ENCODE measurements at regions not wholly inside any gene's neighbourhood (a gene's known extent, or its start where the extent isn't known, plus 50 kb on each side); places are given as distances from the start of the nearest gene placed in this dataset.

GRCh38 chr3:20378315-20378714 lies 192.3 kb upstream of the SGO1 start:
- Histone ChIP-seq H3K4me1 (replicated peaks in 1 of 4; ENCODE audit: control insufficient read depth in 3 of 4, insufficient read depth in 4 of 4, low read length in 3 of 4) (peaks cover 0 to 4% (median 0%) of the 10 kb centered on the region in 4 experiments; a peak in 1 of 7 replicates), H3K9me3 (ENCODE audit: insufficient read depth in 2 of 2, low read depth in 1 of 2, low read length in 1 of 2) (no peaks in the 10 kb centered on the region), H4K8ac (ENCODE audit: extremely low read depth, insufficient read depth, low read length) (no peak overlapping the region), H2AFZ (ENCODE audit: low read length) (no peak overlapping the region; the same call in 1 of the 2 replicates), H2BK5ac (ENCODE audit: low read depth, low read length) (no peak overlapping the region), H2BK120ac (replicated peaks; ENCODE audit: low read depth, low read length) (no peak overlapping the region), H4K5ac (ENCODE audit: insufficient read length, low read depth, low read length) (no peak overlapping the region), H3K27me3 (replicated peaks in 1 of 4; ENCODE audit: control insufficient read depth in 3 of 4, extremely low read depth in 1 of 4, insufficient read depth in 3 of 4, low read length in 3 of 4) (no peaks in the 10 kb centered on the region), H3K56ac (replicated peaks; ENCODE audit: insufficient read length, low read depth, low read length) (no peak overlapping the region), H3K27ac (ENCODE audit: low read depth, low read length) (no peak overlapping the region), H3K18ac (ENCODE audit: extremely low read depth, low read length) (no peak overlapping the region), H3K23ac (ENCODE audit: insufficient read length) (no peak overlapping the region), H2AK5ac (ENCODE audit: low read depth, low read length) (no peak overlapping the region), H3K36me3 (ENCODE audit: control insufficient read depth in 2 of 4, insufficient read depth in 4 of 4, low read length in 3 of 4) (no peaks in the 10 kb centered on the region), H4K20me1 (replicated peaks in 1 of 2; ENCODE audit: control insufficient read depth in 1 of 2, insufficient read depth in 2 of 2, low read length in 2 of 2) (no peaks in the 10 kb centered on the region), H3K79me2 (ENCODE audit: control insufficient read depth in 1 of 2, insufficient read depth in 2 of 2, low read length in 2 of 2) (no peaks in the 10 kb centered on the region), H2BK15ac (ENCODE audit: low read length) (no peak overlapping the region), H4K91ac (replicated peaks; ENCODE audit: insufficient read length, low read length) (no peak overlapping the region), H3K4me2 (ENCODE audit: insufficient read depth in 1 of 2, low read depth in 2 of 2, low read length in 2 of 2) (no peak overlapping the region), H2BK20ac (ENCODE audit: low read length) (no peak overlapping the region), H3K23me2 (ENCODE audit: low read depth, low read length) (no peaks in the 10 kb centered on the region), H3K14ac (ENCODE audit: insufficient read length) (no peak overlapping the region), H2BK12ac (ENCODE audit: low read depth, low read length) (no peak overlapping the region), H3K9ac (replicated peaks in 1 of 4; ENCODE audit: extremely low read depth in 1 of 4, low read depth in 3 of 4, low read length in 3 of 4) (no peak overlapping the region), H3K4ac (replicated peaks; ENCODE audit: insufficient read length, low read depth, low read length) (no peak overlapping the region), H3K79me1 (ENCODE audit: low read depth, low read length) (no peaks in the 10 kb centered on the region), H3K4me3 (ENCODE audit: extremely low read depth in 1 of 4, insufficient read depth in 2 of 4, low read depth in 3 of 4, low read length in 4 of 4) (no peak overlapping the region)
- ChIA-PET POLR2A (ENCODE audit: partially characterized antibody) (no interaction called here), CTCF (ENCODE audit: partially characterized antibody) (interaction anchor here (1.0 kb wide), 1 partner anchor 551 kb away, joined by 4 read pairs; no protein-coding TSS in a partner anchor)
- FAIRE-seq (no peak), DNase-seq (ENCODE audit: low read depth in 1 of 2, low spot score in 2 of 2) (no peak)
- TF ChIP-seq CREB1 (IDR thresholded peaks at IDR 0.05) (no peak), RNF2 (IDR thresholded peaks at IDR 0.05; ENCODE audit: borderline replicate concordance, low read depth, low read length, missing control alignments, poor library complexity, severe bottlenecking) (no peak)
- WGBS, 2 experiments (ENCODE audit: extremely low coverage in 1 of 2, insufficient coverage in 1 of 2, insufficient read length in 1 of 2, insufficient replicate concordance in 2 of 2, low coverage in 1 of 2, low lambda C conversion rate in 2 of 2, missing lambda C conversion rate in 1 of 2): 92% methylated on average over 2 of the region's 2 CpGs; no CpG with 5 or more reads in 1 of the 2 experiments
